ENCODE measurements at regions not wholly inside any gene's neighbourhood (a gene's known extent, or its start where the extent isn't known, plus 50 kb on each side); places are given as distances from the start of the nearest gene placed in this dataset.

GRCh38 chr9:108162664-108163063, 673.1 kb upstream of the KLF4 start:
- Histone ChIP-seq H3K27me3 (no peaks in the 10 kb centered on the region), H3K27ac (no peak overlapping the region), H3K4me3 (no peak overlapping the region), H3K4me1 (peaks cover 5% of the 10 kb centered on the region), H3K36me3 (no peaks in the 10 kb centered on the region), H3K9me3 (no peaks in the 10 kb centered on the region)
- TF ChIP-seq POLR2A (IDR thresholded peaks at IDR 0.05) (no peak), POLR2AphosphoS5 (IDR thresholded peaks at IDR 0.05; ENCODE audit: insufficient read depth in 1 of 2, low read depth in 1 of 2) (no peak)
- TF ChIP-seq, protein P1, sequence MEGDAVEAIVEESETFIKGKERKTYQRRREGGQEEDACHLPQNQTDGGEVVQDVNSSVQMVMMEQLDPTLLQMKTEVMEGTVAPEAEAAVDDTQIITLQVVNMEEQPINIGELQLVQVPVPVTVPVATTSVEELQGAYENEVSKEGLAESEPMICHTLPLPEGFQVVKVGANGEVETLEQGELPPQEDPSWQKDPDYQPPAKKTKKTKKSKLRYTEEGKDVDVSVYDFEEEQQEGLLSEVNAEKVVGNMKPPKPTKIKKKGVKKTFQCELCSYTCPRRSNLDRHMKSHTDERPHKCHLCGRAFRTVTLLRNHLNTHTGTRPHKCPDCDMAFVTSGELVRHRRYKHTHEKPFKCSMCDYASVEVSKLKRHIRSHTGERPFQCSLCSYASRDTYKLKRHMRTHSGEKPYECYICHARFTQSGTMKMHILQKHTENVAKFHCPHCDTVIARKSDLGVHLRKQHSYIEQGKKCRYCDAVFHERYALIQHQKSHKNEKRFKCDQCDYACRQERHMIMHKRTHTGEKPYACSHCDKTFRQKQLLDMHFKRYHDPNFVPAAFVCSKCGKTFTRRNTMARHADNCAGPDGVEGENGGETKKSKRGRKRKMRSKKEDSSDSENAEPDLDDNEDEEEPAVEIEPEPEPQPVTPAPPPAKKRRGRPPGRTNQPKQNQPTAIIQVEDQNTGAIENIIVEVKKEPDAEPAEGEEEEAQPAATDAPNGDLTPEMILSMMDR (IDR thresholded peaks at IDR 0.05), result no peak
- DNase-seq (ENCODE audit: extremely low spot score in 2 of 2), result no peak
- intact Hi-C loops (cut with DNase I), result no loop called here

DNA sequence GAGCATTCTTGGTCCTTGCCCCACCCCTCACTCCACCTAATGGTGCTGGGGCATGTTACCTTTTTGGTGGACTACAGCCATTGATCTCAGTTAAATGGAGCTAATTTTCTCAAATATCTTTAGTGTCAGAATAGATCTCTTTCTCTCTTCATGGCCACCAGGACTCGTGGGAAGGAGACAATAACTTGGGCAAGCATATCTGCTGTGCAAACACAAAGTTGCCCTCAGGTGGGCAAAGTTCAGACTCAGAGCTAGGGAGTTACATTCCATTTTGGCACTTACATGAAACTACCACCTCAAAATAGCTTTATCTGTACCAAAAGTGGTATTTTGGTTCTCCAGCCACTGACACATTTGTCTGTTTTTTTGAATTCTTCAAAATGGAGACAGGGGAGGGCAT, 671.9 kb upstream of the KLF4 start:
- H3K36me3 ChIP-seq, result no peaks in the 10 kb centered on the region
- H3K4me3 ChIP-seq, result no peak overlapping the region
- DNase-seq (ENCODE audit: extremely low spot score in 2 of 2), result no peak
- intact Hi-C loops (cut with DNase I), result no loop called here
- no peaks in the 10 kb centered on the region for H3K9me3 ChIP-seq
- H3K27me3 ChIP-seq, result no peaks in the 10 kb centered on the region
- TF ChIP-seq POLR2A (IDR thresholded peaks at IDR 0.05) (no peak), POLR2AphosphoS5 (IDR thresholded peaks at IDR 0.05; ENCODE audit: insufficient read depth in 1 of 2, low read depth in 1 of 2) (no peak)
- TF ChIP-seq, protein P1 (IDR thresholded peaks at IDR 0.05), result no peak
- no peaks in the 10 kb centered on the region for H3K4me1 ChIP-seq
- no peak overlapping the region for H3K27ac ChIP-seq

DNA sequence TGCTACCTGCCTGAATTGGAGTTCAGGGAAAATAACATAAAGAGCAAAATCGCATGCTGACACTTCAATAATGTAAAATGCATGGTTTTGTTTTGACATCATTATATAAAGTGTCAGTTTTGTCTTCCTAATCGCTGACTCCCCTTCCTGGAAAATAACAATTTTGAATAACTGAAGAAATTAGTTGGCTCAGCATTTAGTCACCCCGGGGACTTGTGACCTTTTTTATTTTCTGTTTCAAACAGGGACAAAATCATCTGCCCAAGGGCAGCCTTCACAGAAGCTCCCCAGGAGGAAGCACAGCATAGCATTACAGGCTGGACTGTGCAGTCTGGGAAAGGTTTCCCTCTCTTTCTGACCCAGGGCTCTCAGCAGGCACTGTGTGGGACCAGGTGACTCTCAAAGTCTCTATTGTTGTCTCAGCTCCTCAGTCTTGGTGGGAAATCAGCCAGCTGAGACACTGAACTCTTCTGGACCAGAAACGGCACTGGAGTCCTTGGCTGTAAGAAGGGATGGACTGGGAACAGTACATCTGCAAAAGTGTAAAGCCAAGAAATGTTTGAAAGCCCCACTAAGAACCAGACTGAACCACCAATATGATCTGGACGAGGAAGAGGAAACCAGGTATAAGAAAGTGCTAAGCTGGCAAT, 671.3 kb upstream of the KLF4 start:
- no peak for DNase-seq (ENCODE audit: extremely low spot score in 2 of 2)
- H3K4me3 ChIP-seq, result no peak overlapping the region
- no peaks in the 10 kb centered on the region for H3K27me3 ChIP-seq
- TF ChIP-seq POLR2AphosphoS5 (IDR thresholded peaks at IDR 0.05; ENCODE audit: insufficient read depth in 1 of 2, low read depth in 1 of 2), result no peak
- TF ChIP-seq POLR2A (IDR thresholded peaks at IDR 0.05), result no peak
- TF ChIP-seq, protein P1 (IDR thresholded peaks at IDR 0.05), result no peak
- peaks cover 4% of the 10 kb centered on the region for H3K4me1 ChIP-seq
- H3K9me3 ChIP-seq, result no peaks in the 10 kb centered on the region
- H3K36me3 ChIP-seq, result no peaks in the 10 kb centered on the region
- no peak overlapping the region for H3K27ac ChIP-seq
- intact Hi-C loops (cut with DNase I), result no loop called here

DNA sequence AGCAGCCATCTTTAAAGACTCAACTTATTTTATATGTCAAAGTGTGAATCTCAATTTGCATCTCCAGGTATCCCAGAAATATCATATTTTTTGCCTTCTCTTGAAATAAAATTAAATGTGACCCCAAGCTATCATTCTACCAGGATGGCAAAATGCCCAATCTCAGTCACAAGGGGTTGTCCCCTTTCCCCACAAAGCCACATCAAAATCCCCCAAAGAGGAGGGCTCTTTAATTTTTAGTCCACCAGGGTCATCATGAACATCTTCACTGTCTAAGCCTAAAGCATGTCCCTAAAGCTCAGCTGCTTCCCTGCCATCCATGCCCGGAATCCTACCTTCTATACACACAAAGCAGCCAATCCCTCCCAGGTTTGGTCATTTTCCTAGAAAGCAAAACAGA, 670.5 kb upstream of the KLF4 start:
- no peak overlapping the region for H3K27ac ChIP-seq
- intact Hi-C loops (cut with DNase I), result no loop called here
- TF ChIP-seq POLR2A (IDR thresholded peaks at IDR 0.05) (no peak), POLR2AphosphoS5 (IDR thresholded peaks at IDR 0.05; ENCODE audit: insufficient read depth in 1 of 2, low read depth in 1 of 2) (no peak)
- TF ChIP-seq, protein P1 (IDR thresholded peaks at IDR 0.05), result no peak
- no peaks in the 10 kb centered on the region for H3K27me3 ChIP-seq
- no peak overlapping the region for H3K4me3 ChIP-seq
- peaks cover 4% of the 10 kb centered on the region for H3K4me1 ChIP-seq
- no peaks in the 10 kb centered on the region for H3K9me3 ChIP-seq
- no peaks in the 10 kb centered on the region for H3K36me3 ChIP-seq
- no peak for DNase-seq (ENCODE audit: extremely low spot score in 2 of 2)

GRCh38 chr9:108158236-108158995, 668.8 kb upstream of the KLF4 start:
- peaks cover 4% of the 10 kb centered on the region for H3K4me1 ChIP-seq
- intact Hi-C loops (cut with DNase I), result no loop called here
- H3K27me3 ChIP-seq, result no peaks in the 10 kb centered on the region
- no peak for TF ChIP-seq POLR2AphosphoS5 (IDR thresholded peaks at IDR 0.05; ENCODE audit: insufficient read depth in 1 of 2, low read depth in 1 of 2)
- TF ChIP-seq, protein P1 (IDR thresholded peaks at IDR 0.05), result no peak
- no peak for DNase-seq (ENCODE audit: extremely low spot score in 2 of 2)
- no peak overlapping the region for H3K27ac ChIP-seq
- H3K4me3 ChIP-seq, result no peak overlapping the region
- H3K9me3 ChIP-seq, result no peaks in the 10 kb centered on the region
- H3K36me3 ChIP-seq, result no peaks in the 10 kb centered on the region

All from vagina (tissue), 2 donors.